GM18909 (cell line): ENCODE measurements at regions not wholly inside any gene's neighbourhood (a gene's known extent, or its start where the extent isn't known, plus 50 kb on each side); places are given as distances from the start of the nearest gene placed in this dataset.

ENCODE experiments used
- ATAC-seq: cut with Tn5 transposase; IDR thresholded peaks from one replicate; pipeline ENCODE4 v1.9.1; 2021; ENCODE audit warnings: mild to moderate bottlenecking; ENCODE audit not compliant: unreplicated experiment, poor library complexity

- no peak for ATAC-seq
These were observed 61.2 kb upstream of the RPH3AL start for GRCh38 chr17:413706-414380.

- no peak for ATAC-seq
These were observed 60.4 kb upstream of the RPH3AL start for GRCh38 chr17:413016-413350.

GRCh38 chr17:412211-413015, 59.8 kb upstream of the RPH3AL start:
- ATAC-seq: no peak

GRCh38 chr17:411421-412120, 59.0 kb upstream of the RPH3AL start:
- ATAC-seq: no peak

- ATAC-seq: peak; percentile 12
These were observed 58.2 kb upstream of the RPH3AL start for GRCh38 chr17:410543-411401.

GRCh38 chr17:409848-410542, 57.4 kb upstream of the RPH3AL start:
- ATAC-seq: peak; percentile 87

- ATAC-seq: no peak
These were observed 56.8 kb upstream of the RPH3AL start for GRCh38 chr17:409308-409847.

- no peak for ATAC-seq
These were observed 52.1 kb upstream of the RPH3AL start for GRCh38 chr17:404703-405102.
